TTC549 (cell line): ENCODE measurements at regions not wholly inside any gene's neighbourhood (a gene's known extent, or its start where the extent isn't known, plus 50 kb on each side); places are given as distances from the start of the nearest gene placed in this dataset.
A peak's percentile ranks its signal among the peaks of the same experiment; 100 is the strongest.
"Not testable (repeated sequence)": the region's sequence is repeated elsewhere in the genome, so short reads cannot be mapped to it uniquely, and the experiment has no call there.

Experiments
- FAIRE-seq: peaks from 2 replicates; lab custom pipeline; 2012; peaks lifted over from hg19 to GRCh38; lab: Jason Lieb, UNC

DNA sequence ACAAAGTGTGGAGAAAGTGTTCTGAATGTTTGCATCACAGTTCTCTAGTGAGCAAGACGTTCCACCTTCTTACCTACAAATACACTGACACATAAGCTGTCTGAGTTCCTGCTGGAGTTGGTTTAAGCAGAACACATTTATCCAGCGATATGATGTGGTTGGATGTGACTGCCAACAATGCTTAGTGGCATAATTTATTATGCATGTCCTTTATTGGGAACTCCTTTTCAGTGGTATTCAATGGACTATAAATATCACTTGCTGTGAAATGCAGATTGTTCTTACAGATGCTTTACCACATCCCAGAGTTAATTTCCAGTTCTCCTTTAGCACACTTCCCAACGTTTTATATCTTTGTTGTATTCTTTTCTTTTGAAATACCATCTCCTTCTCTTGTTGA lies 222.2 kb downstream of the LURAP1L start:
- no peak for FAIRE-seq

DNA sequence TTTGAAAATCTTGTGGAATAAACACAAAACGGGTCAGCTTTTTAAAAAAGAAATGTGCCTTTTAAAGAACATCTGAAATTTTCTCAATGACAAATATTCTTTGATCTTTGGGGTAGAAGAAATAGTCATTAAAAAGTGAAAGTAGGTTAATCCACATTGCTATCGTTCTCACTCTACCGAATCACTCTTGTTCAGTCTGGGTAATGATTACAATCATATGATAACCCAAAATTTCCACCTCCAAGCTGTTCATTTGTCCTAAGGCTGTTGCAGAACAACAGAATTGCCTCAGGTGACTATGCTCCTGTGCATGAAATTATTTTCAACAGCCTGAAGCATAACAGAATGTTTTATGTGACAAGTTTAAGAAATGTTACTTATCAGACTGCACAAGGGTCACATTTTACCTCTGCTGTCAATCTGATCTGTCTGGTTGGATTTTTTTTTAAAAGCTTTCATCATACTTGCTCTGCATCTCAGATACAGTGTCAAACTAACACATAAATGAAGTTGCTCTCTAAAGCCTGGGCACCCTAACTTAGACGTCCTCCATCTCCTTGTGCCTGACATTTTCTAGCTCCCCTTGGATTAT lies 227.3 kb downstream of the LURAP1L start:
- FAIRE-seq, result no peak

DNA sequence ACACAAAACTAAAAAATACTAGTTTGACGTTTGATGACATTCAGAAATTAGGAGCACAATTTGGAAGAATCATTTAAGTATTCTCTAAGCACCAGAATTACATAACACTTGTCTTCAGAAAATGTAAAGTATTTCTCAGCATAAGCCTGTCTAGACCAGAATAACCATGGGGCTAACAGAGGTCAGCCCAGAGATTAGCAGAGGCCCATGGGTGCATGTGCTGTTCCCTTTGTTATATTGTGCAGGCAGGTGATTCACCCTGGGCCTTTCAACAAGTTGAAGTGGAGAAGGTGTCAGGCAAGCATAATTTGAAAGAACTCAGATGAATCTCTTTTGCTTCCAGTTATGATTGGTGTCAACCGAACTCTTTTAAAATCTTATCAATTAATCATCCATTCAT lies 227.9 kb downstream of the LURAP1L start:
- peak; percentile 64 for FAIRE-seq

DNA sequence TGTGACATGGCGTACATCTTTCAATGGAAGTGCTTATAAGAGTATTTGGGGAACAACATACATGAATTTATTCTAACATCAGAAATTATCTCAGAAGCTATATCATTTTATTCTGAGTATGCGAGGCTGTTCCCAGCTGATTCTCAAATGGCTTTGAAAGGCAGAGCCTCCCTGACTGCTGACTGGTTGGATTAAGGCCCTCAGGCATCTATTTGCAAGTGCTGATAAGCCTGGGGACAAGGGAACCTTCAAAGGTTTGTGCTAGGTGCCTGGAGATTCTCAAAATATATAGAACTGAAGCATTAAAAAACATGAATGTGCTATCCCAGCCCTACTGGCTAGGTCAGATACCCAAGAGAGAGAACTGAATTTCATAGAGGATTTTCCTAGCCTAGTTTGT lies 235.1 kb downstream of the LURAP1L start:
- no peak for FAIRE-seq

DNA sequence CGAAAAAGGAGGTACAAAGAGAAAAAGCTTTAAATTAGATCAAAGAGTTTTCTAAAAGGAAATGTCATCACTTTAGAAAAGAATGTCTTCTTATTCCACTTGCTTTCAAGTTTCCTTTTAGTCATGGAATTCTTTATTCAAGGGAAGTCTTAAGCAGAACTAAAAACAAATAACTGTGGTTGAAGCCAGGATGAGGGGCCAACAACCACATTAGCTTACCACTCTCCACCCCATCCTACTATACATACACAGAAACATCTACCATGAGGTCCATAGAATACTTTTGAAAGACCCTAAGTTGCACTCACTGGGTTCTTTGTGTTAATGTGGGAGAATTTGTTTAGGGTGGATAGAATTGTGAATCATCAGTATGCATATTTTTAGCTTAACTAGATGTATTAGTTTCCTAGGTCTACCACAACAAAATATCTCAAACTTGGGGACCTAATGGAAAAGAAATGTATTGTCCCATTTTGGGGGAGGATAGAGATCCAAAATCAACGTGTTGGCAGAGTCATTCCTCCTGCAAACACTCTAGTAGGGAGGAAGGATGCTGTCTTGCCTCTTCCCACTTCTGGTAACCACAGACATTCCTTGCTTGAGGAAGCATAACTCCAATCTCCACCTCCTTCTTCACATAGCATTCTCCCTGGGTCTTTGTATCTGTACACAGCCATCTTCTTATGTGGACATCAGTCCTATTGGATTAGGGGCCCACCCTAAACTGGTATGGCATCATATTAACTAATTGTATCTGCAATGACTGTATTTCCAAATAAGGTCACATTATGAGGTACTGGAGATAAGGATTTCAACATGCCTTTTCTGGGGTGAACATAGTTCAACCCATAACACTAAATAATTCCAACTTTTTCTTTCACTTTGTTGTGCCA lies 239.4 kb downstream of the LURAP1L start:
- no peak for FAIRE-seq

DNA sequence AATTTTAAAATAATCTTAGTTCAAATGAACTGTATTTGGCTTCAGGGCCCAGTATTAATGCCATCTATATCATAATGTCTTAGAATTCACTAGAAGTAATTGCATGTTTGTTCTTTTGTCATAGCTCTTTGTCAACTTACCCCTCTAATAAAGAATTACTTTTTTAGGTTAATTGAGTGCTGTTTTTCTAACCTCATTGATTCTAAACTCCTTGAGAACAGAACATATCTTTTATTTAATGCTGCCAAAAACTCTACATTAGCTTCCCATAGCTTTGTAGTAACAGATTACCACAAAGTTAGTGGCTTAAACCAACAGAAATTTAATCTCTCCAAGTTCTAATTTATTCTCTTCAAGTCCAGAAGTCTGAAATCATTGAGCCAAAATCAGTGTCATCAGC lies 242.4 kb downstream of the LURAP1L start:
- no peak for FAIRE-seq

DNA sequence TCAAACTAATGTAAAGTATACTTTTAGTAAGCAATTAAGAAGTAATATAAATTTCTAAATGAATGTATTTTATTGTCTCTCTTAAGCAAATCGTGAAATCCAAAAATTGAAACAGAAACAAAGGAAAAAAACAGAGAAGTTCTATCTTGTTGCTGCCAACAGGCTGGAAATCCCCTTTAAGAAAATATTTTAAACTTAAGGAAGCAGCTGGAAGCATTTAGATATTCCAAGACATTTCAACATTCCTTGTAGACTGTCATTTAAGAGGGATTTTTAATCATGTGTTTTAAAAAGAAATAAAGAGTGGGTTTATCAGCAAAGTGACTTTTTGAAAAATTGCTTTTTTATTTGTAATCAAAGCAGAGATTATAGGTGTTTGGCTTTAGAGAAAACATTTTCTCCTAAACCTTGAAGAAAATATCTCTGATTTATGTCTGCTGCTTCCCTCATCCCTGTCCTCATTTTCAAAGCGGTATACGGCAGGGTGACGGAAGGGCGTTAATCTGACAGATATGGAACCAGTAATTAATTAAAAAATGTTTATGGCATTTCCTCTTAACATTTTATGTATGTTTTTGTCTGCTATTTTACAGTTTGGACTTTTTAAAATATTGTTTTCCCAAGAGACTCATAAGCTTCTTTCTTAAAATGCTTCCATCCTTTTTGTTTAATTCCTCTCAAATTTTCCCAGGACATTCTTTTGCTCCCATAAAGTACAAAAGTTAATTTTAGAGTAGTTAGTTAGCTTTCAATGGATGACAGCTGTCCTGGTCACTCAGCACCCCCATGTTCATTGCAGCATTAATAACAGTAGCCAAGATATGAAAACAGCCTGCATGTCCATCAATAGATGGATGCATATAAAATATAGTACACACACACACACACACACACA lies 245.6 kb downstream of the LURAP1L start:
- FAIRE-seq, result peak; percentile 95

DNA sequence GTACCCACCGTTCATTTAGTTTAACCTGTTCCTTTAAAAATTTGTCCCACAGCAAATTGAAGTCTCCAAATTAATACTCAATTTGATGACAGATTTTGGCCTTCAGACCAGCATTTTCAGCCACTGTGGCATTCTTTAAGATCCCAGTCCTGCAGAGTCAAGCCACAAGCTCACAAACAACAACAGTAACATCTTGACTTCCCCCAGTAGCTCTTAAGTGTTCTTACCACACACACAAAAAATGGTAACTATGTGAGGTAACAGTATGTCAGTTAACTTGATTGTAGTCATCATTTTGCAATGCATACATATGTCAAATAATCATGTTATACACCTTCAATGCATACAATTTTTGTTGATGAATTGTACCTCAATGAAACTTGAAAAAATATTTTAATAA lies 247.9 kb downstream of the LURAP1L start:
- peak; percentile 52 for FAIRE-seq

DNA sequence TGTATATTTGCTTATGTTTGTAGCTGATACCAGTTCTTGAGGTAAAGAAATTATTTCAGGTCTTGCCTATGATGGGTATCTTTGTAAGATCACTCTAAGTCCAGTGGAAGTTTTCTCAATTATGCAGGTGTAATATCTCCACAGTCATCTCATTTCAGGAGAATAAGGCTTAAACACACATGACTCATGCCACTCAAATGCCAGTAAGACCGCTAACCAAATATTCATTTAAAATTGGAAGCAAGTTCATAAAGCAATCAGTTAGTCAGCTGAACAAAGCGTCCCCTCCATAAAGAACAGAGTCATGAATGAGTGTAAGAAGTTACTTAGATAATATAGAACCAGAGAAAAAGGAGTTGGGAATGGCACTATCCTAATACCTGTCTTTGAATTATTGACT lies 248.7 kb downstream of the LURAP1L start:
- FAIRE-seq, result no peak

DNA sequence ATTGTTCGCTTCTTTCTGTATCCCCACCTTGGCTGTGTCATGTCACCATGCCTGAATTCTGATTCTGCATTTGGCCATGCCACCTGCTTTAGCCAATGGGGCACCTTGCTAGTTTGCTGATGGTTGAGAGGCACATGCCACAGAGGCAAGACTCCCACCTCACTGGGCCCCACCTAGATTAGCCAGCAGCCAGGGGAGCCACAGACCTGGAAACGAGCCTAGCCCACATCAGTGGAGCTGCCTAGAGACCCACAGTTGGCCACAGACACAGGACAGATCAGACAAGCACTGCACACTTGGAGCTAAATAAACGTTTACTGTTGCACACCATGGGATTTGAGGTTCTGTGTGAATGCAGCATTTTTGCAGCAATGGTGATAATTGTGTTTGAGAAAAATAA lies 252.1 kb downstream of the LURAP1L start:
- no peak for FAIRE-seq

DNA sequence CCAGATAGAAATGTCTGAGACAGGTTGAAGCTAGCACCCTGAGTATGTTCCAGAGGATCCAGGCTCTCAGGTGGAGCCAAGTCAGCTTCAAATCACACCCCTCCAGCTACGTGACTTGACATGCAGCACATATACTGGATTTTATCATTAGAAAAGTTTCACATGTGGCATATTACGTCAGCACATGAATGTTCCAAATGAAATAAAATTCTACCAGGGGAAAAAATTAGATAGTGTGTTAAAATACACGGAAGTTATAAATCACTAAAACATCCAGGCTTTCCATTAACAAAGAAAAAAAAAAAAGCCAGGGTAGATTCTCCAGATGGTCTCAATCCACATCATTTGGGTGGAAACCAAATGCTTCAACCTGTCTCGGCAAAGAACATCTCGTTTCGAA lies 251.6 kb downstream of the MPDZ start:
- no peak for FAIRE-seq

DNA sequence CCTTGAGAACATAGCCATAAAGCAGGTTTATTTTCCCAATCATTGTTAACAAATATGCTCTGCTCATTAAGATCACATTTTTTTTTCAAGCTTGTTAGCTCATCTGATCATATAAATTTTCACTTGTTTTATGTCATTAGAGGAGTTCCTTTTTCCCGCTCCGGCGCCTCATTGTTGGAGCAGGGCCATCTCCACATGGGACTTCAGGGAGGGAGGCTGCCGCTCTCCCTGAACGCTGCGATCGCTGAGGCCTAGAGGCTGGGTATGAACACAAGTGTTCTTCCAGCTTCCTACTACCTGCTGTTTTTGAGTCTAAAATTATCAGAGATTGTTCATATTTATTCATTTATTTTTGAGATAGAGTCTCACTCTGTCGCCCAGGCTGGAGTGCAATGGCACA lies 246.9 kb downstream of the MPDZ start:
- no peak for FAIRE-seq

DNA sequence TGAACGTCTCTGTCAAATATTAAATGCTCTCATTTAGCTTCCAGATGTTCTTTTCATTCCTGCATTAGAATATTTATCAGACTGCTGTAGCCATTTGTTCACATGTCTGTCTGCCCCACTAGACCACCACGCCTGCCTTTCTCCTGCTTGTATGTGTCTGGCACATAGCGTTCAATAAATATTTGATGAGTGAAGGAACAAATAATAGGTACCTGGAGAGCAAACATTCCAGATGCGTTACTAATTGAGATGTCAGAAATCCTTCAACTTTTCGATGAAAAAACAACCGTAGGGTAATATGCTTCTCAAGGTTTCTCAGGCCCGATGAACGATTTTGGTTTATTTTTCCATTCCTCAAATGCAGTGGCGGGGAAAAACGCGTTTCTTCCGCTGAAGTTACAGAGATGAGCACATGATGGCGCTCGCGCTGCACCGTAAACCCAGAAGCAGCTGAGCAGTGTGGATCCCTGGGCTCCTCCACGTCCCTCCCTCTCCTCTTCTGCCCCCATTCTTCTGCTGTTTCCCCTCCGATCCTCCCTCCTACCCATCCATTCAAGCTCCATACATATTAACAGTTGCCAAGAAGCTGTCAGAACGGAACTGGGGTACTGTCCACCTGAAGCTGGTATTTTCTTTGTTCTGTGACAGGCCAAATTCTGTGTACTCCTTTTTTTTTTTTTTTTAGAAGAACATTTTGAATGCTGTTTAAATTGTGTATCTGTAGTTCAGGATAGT lies 245.4 kb downstream of the MPDZ start:
- FAIRE-seq, result no peak

DNA sequence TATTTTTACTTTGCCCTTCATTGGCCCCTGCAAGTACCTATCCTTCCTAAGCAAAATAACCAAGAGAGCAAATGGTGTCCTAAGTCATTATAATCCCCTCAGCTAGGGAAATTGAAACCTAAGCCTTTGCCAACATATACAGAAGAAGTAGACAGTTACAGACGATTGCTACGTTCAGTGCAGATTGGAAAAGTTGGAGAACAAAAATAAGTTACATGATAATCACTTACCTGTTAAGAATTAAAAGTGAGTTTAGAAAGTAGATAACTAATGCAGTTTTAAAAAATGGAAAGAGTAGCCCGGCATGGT lies 244.8 kb downstream of the MPDZ start:
- no peak for FAIRE-seq

DNA sequence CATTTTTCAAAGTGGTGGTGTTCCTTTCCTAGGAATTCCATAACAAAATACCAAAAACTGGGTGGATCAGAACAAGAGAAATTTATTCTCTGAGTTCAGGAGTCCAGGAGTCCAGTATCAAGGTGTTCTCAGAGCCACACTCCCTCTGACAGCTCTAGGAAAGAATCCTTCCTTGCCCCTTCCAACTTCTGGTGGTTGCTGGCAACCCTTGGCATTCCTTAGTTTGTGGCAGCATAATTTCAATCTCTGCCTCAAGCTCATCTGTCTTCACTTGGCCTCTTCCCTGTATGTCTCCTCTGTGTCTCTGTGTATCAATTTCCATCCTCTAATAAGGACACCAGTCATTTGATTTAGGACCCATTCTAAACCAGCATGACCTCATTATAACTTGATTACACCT lies 243.7 kb downstream of the MPDZ start:
- no peak for FAIRE-seq

DNA sequence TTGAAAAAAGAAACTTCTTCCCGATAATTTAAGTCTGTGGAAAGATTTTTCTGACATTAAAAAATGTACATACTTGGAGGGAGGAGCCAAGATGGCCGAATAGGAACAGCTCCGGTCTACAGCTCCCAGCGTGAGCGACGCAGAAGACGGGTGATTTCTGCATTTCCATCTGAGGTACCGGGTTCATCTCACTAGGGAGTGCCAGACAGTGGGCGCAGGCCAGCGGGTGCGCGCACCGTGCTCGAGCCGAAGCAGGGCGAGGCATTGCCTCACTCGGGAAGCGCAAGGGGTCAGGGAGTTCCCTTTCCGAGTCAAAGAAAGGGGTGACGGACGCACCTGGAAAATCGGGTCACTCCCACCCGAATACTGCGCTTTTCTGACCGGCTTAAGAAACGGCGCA lies 241.7 kb downstream of the MPDZ start:
- FAIRE-seq, result not testable (repeated sequence)

DNA sequence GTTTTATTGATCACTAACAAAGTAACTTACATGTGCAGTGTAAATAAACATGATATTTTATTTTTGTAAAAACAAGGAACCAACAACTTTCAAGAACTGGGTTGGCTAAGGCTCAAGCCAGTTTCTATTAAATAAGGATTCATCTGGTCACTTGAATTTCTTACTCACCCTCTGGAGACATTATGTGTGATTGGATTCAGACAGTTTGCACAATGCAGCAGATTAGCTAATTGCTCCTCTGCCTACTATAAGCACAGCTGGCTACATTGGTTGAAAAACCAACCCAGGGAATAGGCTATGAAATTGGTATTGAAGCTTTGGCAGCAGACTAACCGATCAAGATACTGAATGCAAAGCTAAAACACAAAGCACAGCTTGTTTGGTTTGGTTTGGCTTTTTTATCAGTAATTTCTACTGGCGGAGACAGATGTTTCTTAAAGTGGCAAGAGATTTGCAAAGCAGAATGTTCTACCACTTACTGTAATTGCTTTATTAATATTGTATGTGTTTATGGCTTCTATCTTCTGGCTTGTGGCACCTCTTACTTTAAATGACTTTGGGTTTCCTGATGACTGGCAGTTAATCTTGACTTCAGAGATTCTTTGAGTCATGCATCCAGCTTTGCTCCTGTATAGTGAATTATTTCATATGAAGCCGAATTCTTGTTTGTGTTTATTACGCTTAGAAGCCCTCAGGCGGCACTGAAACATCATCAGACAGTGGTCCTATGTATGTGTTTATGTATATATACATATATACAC lies 231.5 kb downstream of the MPDZ start:
- FAIRE-seq, result no peak

DNA sequence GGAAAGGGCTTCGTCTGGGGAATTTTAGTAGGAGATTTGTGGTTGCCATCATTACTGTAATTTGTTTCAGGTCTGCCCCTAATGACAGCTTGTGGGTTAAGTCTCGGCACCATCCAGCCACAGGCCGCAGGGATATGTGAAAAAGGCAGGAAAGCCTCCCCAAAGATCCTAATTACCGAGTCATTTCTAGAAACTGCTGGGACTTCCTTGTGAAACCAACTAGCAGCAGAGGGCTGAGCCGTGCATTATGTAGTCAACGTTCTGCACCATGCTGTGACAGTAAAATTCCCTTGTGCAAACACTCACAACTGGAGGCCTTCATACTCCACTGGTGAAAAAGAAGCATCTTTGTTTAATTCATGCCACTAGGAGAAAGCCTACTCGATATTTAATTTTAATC lies 230.3 kb downstream of the MPDZ start:
- no peak for FAIRE-seq

DNA sequence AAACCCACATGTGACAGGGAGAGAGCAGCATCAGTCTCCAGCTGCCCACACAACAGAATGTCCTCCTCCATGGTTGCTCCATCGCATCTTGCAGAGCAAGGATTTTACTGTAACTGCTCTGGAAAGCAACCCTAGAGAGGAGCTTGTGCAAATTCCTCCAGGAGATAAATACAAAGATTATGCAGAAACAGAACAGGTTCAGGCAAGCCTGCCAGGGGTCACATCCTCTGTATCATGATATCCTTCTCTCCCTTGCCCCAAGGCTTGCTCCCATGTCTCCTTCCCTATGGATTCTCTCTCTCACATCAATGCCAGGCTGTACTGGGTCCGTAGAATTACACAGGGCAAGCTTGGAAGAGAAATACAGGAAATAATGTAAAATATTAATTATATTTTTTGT lies 226.0 kb downstream of the MPDZ start:
- FAIRE-seq, result no peak

DNA sequence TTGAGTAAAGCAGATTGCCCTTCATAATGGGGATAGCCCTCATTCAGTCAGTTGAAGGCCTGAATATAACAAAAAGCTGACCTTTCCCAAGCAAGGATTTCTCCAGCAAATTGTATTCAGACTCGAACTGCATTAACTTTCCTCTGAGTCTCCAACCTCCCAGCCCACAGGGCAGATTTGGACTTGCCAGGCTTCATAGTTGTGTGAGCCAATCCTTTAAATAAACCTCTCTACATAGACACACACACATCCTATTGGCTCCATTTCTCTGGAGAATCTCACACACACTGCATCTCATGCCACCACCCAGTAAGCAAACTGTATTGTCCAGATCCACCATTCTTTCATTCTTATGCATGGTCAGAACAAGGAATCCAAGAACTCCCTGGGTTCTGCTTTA lies 225.1 kb downstream of the MPDZ start:
- FAIRE-seq, result no peak
